Natural killer cell (primary cell): ENCODE measurements at regions not wholly inside any gene's neighbourhood (a gene's known extent, or its start where the extent isn't known, plus 50 kb on each side); places are given as distances from the start of the nearest gene placed in this dataset.

ENCODE experiments used
- ATAC-seq, 3 donors: fragments of 150-1000 bp in 2 of 3; fragments of 200-7000 bp in 1 of 3; cut with Tn5 transposase; 1 replicate in 1 of 3; 2 replicates in 2 of 3; pipeline ENCODE4 v1.10.0; 2021; ENCODE audit warnings: mild to moderate bottlenecking in 2 of 3, moderate library complexity in 2 of 3
- DNase-seq, 2 donors: peaks; one replicate each; pipeline versions ENCODE4 v3.0.0 to v3.0.0-alpha.2; 2013 to 2021; ENCODE audit warnings: mixed read lengths in 1 of 2
- H3K27ac ChIP-seq: one replicate; pipeline ENCODE4 v1.5.1; 2013; ENCODE audit warnings: mild to moderate bottlenecking, low read length
- H3K27me3 ChIP-seq: one replicate; pipeline ENCODE4 v1.6.1; 2013; ENCODE audit warnings: low read length; ENCODE audit not compliant: control insufficient read depth, insufficient read depth
- H3K36me3 ChIP-seq: one replicate; pipeline ENCODE4 v1.6.1; 2013; ENCODE audit warnings: low read length; ENCODE audit not compliant: control insufficient read depth, insufficient read depth
- H3K4me1 ChIP-seq: one replicate; pipeline ENCODE4 v1.6.1; 2013; ENCODE audit warnings: low read length; ENCODE audit not compliant: control insufficient read depth, insufficient read depth
- H3K4me3 ChIP-seq: one replicate; pipeline ENCODE4 v1.5.1; 2013; ENCODE audit warnings: low read length
- H3K9me3 ChIP-seq: one replicate; pipeline ENCODE4 v1.6.1; 2013; ENCODE audit warnings: low read length; ENCODE audit not compliant: control insufficient read depth, insufficient read depth
- H3K27ac Mint-ChIP-seq, 2 donors: one replicate each; pipeline ENCODE4 v1.8.0; 2022; ENCODE audit warnings: mild to moderate bottlenecking in 2 of 2, mixed read lengths in 2 of 2, moderate library complexity in 1 of 2
- H3K27me3 Mint-ChIP-seq, 2 donors: one replicate each; pipeline ENCODE4 v1.8.0; 2022; ENCODE audit warnings: low read depth in 2 of 2, mixed read lengths in 2 of 2
- H3K36me3 Mint-ChIP-seq: one replicate; pipeline ENCODE4 v1.8.0; 2022; ENCODE audit warnings: mixed read lengths
- H3K4me1 Mint-ChIP-seq, 2 donors: one replicate each; pipeline ENCODE4 v1.8.0; 2022; ENCODE audit warnings: mixed read lengths in 2 of 2
- H3K4me3 Mint-ChIP-seq: one replicate; pipeline ENCODE4 v1.8.0; 2022; ENCODE audit warnings: mild to moderate bottlenecking, moderate library complexity, mixed read lengths
- H3K9me3 Mint-ChIP-seq, 2 donors: one replicate each; pipeline ENCODE4 v1.8.0; 2022; ENCODE audit warnings: mixed read lengths in 2 of 2
- WGBS: methylation state at CpG from one replicate; pipeline ENCODE4 v1.1.7; 2013; ENCODE audit warnings: missing lambda C conversion rate; ENCODE audit not compliant: insufficient coverage; 5-methylcytosine and 5-hydroxymethylcytosine counted together
- intact Hi-C: fragments of 100-400 bp; cut with micrococcal nuclease; formaldehyde crosslinking; loops from one replicate; pipeline ENCODE4 v1.14.2; 2022
- TF ChIP-seq, protein P1 (sequence below): fragments of 200-600 bp; IDR thresholded peaks from one replicate; pipeline ENCODE4 v1.8.0; 2022; ENCODE audit warnings: antibody characterized with exemption

DNA sequence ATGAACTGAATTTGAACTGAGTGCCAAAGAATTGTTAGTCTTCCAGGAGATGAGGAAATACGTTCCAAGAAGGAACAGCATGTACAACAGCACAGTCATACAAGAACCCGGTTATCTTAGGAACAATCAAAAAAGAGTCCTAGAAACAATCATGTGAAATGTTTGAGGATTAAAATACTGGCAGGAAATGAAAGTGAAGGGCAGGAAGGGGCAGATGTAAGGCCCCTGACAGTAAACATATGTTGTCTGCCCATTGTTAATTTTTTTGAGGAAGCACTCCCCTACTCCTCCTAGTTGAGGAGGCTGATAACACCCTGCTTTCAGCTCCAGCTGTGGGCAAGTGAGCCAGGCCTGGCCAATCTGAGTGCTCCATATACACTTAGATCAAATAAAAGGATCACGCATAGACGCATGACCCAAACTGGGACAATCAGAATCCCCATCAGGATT is 220.9 kb downstream of the HACE1 start:
- no peaks in the 10 kb centered on the region for H3K9me3 Mint-ChIP-seq
- no peaks in the 10 kb centered on the region for H3K27me3 Mint-ChIP-seq
- Histone ChIP-seq H3K27me3 (no peaks in the 10 kb centered on the region), H3K36me3 (no peaks in the 10 kb centered on the region), H3K9me3 (no peaks in the 10 kb centered on the region), H3K4me3 (no peak overlapping the region), H3K4me1 (no peaks in the 10 kb centered on the region), H3K27ac (no peak overlapping the region)
- no peaks in the 10 kb centered on the region for H3K4me1 Mint-ChIP-seq
- TF ChIP-seq, protein P1, sequence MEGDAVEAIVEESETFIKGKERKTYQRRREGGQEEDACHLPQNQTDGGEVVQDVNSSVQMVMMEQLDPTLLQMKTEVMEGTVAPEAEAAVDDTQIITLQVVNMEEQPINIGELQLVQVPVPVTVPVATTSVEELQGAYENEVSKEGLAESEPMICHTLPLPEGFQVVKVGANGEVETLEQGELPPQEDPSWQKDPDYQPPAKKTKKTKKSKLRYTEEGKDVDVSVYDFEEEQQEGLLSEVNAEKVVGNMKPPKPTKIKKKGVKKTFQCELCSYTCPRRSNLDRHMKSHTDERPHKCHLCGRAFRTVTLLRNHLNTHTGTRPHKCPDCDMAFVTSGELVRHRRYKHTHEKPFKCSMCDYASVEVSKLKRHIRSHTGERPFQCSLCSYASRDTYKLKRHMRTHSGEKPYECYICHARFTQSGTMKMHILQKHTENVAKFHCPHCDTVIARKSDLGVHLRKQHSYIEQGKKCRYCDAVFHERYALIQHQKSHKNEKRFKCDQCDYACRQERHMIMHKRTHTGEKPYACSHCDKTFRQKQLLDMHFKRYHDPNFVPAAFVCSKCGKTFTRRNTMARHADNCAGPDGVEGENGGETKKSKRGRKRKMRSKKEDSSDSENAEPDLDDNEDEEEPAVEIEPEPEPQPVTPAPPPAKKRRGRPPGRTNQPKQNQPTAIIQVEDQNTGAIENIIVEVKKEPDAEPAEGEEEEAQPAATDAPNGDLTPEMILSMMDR, result no peak
- intact Hi-C loops, result no loop called here
- WGBS, result 62% methylated on average over 4 of the region's 4 CpGs
- ATAC-seq (no peak), DNase-seq (no peak)
- no peak overlapping the region for H3K27ac Mint-ChIP-seq
- H3K36me3 Mint-ChIP-seq, result no peaks in the 10 kb centered on the region
- H3K4me3 Mint-ChIP-seq, result no peak overlapping the region

DNA sequence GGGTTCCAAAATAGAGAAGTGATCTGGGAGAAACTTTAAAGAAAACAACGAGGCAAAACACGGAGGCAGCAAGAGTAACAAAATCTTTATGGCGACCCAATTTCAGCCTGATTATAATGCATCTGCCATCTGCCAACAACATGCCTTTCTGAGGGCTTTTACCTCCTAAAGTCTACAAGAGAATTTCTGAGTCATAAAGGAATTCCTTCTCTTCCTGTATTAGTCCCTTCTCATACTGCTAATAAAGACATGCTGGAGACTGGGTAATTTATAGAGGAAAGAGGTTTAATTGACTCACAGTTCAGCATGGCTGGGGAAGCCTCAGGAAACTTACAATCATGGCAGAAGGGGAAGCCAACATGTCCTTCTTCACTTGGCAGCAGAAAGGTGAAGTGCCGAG is 226.6 kb downstream of the HACE1 start:
- H3K27me3 ChIP-seq, result no peaks in the 10 kb centered on the region
- Mint-ChIP-seq H3K4me3 (no peak overlapping the region), H3K4me1 (no peaks in the 10 kb centered on the region), H3K27me3 (peaks cover 0 to 2% of the 10 kb centered on the region in 2 donors), H3K36me3 (no peaks in the 10 kb centered on the region), H3K27ac (no peak overlapping the region), H3K9me3 (peaks cover 0 to 4% of the 10 kb centered on the region in 2 donors)
- H3K36me3 ChIP-seq, result no peaks in the 10 kb centered on the region
- ATAC-seq (no peak), DNase-seq (no peak)
- no peaks in the 10 kb centered on the region for H3K9me3 ChIP-seq
- intact Hi-C loops, result no loop called here
- TF ChIP-seq, protein P1, result no peak
- H3K4me1 ChIP-seq, result no peaks in the 10 kb centered on the region
- H3K4me3 ChIP-seq, result no peak overlapping the region
- WGBS, result 86% methylated on average over 4 of the region's 4 CpGs
- H3K27ac ChIP-seq, result no peak overlapping the region

DNA sequence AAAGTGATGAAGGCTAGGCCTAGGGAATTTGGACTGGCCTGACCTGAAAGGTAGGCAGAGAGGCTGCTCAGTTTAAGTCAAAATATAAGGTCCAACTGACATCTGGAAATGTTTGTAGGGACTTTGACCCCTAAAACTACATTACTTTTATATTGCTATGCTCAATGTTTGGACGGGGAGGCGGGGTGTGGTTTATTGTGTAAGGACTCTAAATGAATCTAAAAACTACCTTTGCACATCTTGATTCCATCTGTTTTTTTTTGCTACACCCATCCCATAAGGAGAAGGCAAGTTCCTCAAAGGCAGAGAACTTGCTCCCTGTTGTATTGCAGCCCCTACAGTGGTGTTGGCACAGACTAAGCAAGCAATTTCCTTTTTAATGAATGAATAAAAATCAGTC is 227.1 kb downstream of the HACE1 start:
- Mint-ChIP-seq H3K4me3 (no peak overlapping the region), H3K36me3 (no peaks in the 10 kb centered on the region), H3K9me3 (peaks cover 0 to 4% of the 10 kb centered on the region in 2 donors), H3K27ac (no peak overlapping the region), H3K27me3 (peaks cover 0 to 2% of the 10 kb centered on the region in 2 donors), H3K4me1 (no peaks in the 10 kb centered on the region)
- H3K36me3 ChIP-seq, result no peaks in the 10 kb centered on the region
- TF ChIP-seq, protein P1, result no peak
- no peak overlapping the region for H3K4me3 ChIP-seq
- H3K4me1 ChIP-seq, result no peaks in the 10 kb centered on the region
- no peak for ATAC-seq
- WGBS, result no CpG with 5 or more reads among the region's 2 CpGs
- no peaks in the 10 kb centered on the region for H3K9me3 ChIP-seq
- intact Hi-C loops, result no loop called here
- no peak for DNase-seq
- no peaks in the 10 kb centered on the region for H3K27me3 ChIP-seq
- H3K27ac ChIP-seq, result no peak overlapping the region

DNA sequence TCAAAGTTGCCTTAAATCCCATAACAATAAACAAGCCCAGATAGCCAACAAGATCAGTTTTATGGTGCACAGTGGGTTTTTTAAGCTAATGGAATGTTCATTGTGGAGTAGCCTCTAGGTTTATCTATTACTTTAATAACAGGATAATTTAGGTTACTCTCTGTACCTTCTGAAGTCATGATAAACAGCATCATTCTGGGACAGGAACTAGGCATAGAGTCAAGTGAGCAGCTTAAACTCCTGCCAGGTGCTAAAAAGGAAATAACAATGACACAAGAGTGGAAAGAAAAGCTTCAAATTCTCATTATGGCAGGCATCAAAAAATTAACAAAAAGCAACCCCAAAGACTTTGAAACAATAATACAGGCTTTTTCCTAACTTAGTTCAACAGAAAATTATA is 228.8 kb downstream of the HACE1 start:
- TF ChIP-seq, protein P1, result no peak
- H3K27ac ChIP-seq, result no peak overlapping the region
- ATAC-seq, result no peak

More for the DNA sequence above, 228.8 kb downstream of the HACE1 start:
- Mint-ChIP-seq H3K27ac (no peak overlapping the region), H3K9me3 (peaks cover 0 to 4% of the 10 kb centered on the region in 2 donors), H3K27me3 (peaks cover 0 to 2% of the 10 kb centered on the region in 2 donors), H3K4me3 (no peak overlapping the region), H3K36me3 (no peaks in the 10 kb centered on the region), H3K4me1 (no peaks in the 10 kb centered on the region)
- Histone ChIP-seq H3K36me3 (no peaks in the 10 kb centered on the region), H3K4me3 (no peak overlapping the region), H3K27me3 (no peaks in the 10 kb centered on the region), H3K4me1 (no peaks in the 10 kb centered on the region), H3K9me3 (no peaks in the 10 kb centered on the region)
- no peak for DNase-seq
- intact Hi-C loops, result no loop called here
